ENCODE measurements at regions not wholly inside any gene's neighbourhood (a gene's known extent, or its start where the extent isn't known, plus 50 kb on each side); places are given as distances from the start of the nearest gene placed in this dataset.

GRCh38 chr3:158983216-158984099 is 181.6 kb downstream of the MFSD1 start:
- ATAC-seq, result no peak
- no peak overlapping the region for H2AFZ ChIP-seq (ENCODE audit: low read depth, low read length)
- no peak for FAIRE-seq
- TF ChIP-seq NFXL1 (CRISPR knock-in tag; IDR thresholded peaks at IDR 0.05) (no peak), ZBTB49 (CRISPR knock-in tag; IDR thresholded peaks at IDR 0.05; ENCODE audit: borderline replicate concordance) (no peak), CBX5 (IDR thresholded peaks at IDR 0.05; ENCODE audit: borderline replicate concordance, low read depth) (no peak), OTX1 (CRISPR knock-in tag; IDR thresholded peaks at IDR 0.05) (no peak), TSC22D4 (tag; IDR thresholded peaks at IDR 0.05) (no peak), ZNF76 (CRISPR knock-in tag; IDR thresholded peaks at IDR 0.05; ENCODE audit: borderline replicate concordance) (no peak), MTA3 (IDR thresholded peaks at IDR 0.05; ENCODE audit: borderline replicate concordance) (no peak), SMAD1 (IDR thresholded peaks at IDR 0.05; ENCODE audit: low read depth, low read length, partially characterized antibody) (no peak)
- TF ChIP-seq, protein P1, sequence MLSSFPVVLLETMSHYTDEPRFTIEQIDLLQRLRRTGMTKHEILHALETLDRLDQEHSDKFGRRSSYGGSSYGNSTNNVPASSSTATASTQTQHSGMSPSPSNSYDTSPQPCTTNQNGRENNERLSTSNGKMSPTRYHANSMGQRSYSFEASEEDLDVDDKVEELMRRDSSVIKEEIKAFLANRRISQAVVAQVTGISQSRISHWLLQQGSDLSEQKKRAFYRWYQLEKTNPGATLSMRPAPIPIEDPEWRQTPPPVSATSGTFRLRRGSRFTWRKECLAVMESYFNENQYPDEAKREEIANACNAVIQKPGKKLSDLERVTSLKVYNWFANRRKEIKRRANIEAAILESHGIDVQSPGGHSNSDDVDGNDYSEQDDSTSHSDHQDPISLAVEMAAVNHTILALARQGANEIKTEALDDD (IDR thresholded peaks at IDR 0.05), result no peak
- TF ChIP-seq, protein P2, sequence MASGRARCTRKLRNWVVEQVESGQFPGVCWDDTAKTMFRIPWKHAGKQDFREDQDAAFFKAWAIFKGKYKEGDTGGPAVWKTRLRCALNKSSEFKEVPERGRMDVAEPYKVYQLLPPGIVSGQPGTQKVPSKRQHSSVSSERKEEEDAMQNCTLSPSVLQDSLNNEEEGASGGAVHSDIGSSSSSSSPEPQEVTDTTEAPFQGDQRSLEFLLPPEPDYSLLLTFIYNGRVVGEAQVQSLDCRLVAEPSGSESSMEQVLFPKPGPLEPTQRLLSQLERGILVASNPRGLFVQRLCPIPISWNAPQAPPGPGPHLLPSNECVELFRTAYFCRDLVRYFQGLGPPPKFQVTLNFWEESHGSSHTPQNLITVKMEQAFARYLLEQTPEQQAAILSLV (tag; IDR thresholded peaks at IDR 0.05), result no peak
- H3K4me3 ChIP-seq, result no peak overlapping the region
- H3K9ac ChIP-seq (ENCODE audit: insufficient read depth in 1 of 2, low read depth in 2 of 2, low read length in 2 of 2), result no peak overlapping the region
- H3K27ac ChIP-seq (ENCODE audit: extremely low read depth, low read depth, low read length), result no peak overlapping the region
- H3K9me3 ChIP-seq (replicated peaks; ENCODE audit: control insufficient read depth, insufficient read depth, low read depth, low read length), result no peaks in the 10 kb centered on the region
- H3K36me3 ChIP-seq (ENCODE audit: control insufficient read depth, insufficient read depth, low read length), result no peaks in the 10 kb centered on the region
- no TSS peak for BruUV-seq (replicated peaks)
- no peak overlapping the region for H3K4me2 ChIP-seq (ENCODE audit: insufficient read depth, low read length)
- ChIA-PET CTCF (ENCODE audit: low intra/inter-chr PET ratio) (no interaction called here), POLR2A (no interaction called here)
- H3K27me3 ChIP-seq (ENCODE audit: control insufficient read depth in 2 of 2, insufficient read depth in 2 of 2, low read length in 2 of 2), result no peaks in the 10 kb centered on the region
- DNase-seq (ENCODE audit: extremely low read depth in 1 of 4, low spot score in 3 of 4), result no peak
- no peaks in the 10 kb centered on the region for H3K9me1 ChIP-seq (ENCODE audit: control insufficient read depth, insufficient read depth, low read length)
- 1% methylated on average over 5 of the region's 5 CpGs for WGBS (ENCODE audit: insufficient coverage, low coverage, missing lambda C conversion rate)
- no peaks in the 10 kb centered on the region for H3K79me2 ChIP-seq (ENCODE audit: control insufficient read depth, insufficient read depth, low read length)
- in situ Hi-C loops (cut with MboI), result no loop called here
- no peaks in the 10 kb centered on the region for H4K20me1 ChIP-seq (replicated peaks; ENCODE audit: control insufficient read depth, insufficient read depth, low read length)
- intact Hi-C loops (cut with micrococcal nuclease), result no loop called here
- H3K4me1 ChIP-seq (replicated peaks in 1 of 2; ENCODE audit: control insufficient read depth in 2 of 2, insufficient read depth in 2 of 2, low read length in 2 of 2), result no peaks in the 10 kb centered on the region
